AG09319 (cell line): ENCODE measurements at regions not wholly inside any gene's neighbourhood (a gene's known extent, or its start where the extent isn't known, plus 50 kb on each side); places are given as distances from the start of the nearest gene placed in this dataset.

Experiments used
- DNase-seq: peaks from one replicate; pipeline ENCODE4 v3.0.0-alpha.2; 2010; ENCODE audit warnings: low read depth; ENCODE audit errors: extremely low read depth
- TF ChIP-seq, protein P1 (sequence below): IDR thresholded peaks from 2 replicates; pipeline ENCODE4 v1.5.1; 2011; ENCODE audit warnings: low read depth, mild to moderate bottlenecking, inconsistent platforms, low read length, moderate library complexity

GRCh38 chr5:96079075-96079474 is 117.4 kb upstream of the ELL2 start:
- TF ChIP-seq, protein P1, sequence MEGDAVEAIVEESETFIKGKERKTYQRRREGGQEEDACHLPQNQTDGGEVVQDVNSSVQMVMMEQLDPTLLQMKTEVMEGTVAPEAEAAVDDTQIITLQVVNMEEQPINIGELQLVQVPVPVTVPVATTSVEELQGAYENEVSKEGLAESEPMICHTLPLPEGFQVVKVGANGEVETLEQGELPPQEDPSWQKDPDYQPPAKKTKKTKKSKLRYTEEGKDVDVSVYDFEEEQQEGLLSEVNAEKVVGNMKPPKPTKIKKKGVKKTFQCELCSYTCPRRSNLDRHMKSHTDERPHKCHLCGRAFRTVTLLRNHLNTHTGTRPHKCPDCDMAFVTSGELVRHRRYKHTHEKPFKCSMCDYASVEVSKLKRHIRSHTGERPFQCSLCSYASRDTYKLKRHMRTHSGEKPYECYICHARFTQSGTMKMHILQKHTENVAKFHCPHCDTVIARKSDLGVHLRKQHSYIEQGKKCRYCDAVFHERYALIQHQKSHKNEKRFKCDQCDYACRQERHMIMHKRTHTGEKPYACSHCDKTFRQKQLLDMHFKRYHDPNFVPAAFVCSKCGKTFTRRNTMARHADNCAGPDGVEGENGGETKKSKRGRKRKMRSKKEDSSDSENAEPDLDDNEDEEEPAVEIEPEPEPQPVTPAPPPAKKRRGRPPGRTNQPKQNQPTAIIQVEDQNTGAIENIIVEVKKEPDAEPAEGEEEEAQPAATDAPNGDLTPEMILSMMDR, result no peak
- DNase-seq, result peak; percentile 67

DNA sequence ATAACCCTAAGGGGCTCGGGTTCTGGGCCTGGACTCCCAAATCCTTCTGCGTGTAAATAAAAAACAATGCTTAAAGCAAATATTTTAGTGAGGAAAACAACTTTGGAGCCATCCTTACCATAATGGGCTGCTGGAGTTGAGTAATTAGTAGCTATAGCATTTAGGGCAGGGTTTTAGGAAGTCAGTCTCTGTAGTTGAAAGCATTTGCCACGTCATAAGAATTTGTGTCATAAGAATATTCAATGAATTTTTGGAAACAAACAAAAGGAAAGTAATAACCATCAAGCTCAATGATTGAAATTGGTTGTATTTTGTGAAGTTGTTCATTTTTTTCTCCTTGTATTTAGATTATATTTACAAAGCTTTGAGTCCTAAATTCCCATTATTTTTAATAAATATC is 114.8 kb upstream of the ELL2 start:
- no peak for DNase-seq
- TF ChIP-seq, protein P1, result no peak

DNA sequence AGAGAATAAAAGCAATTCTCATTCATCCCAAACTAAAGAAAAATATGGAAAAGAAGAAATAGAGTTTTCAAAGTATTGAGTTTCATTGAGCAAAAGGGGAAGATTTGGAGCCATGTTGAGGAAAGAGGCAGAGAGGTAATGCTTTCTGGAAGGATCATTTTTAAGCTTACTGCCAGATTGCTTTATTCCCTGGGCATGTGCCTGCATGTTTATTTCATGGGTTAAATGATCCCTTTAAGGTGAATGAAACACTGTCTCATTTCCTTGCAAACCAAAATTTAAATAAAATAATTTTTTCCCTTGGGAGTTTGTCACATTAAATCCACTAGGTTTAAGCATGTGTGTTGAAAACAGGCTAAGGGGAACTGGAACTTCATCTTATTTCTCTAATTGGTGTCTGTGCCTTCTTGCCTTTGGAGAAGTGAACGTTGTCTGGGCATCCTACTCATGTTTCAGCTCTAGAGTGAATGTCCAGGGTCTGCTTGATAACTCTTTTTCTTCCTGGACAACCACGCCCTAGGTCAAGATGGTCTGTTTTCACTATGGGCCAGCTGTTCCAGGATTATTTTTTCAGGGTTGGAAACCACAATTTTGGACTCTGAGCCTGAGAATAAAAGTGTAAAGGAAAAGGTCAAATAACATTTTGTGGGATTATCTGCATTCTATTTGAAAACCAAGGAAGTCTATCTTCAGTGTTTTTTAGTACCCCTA is 114.1 kb upstream of the ELL2 start:
- DNase-seq, result no peak
- TF ChIP-seq, protein P1, result no peak

DNA sequence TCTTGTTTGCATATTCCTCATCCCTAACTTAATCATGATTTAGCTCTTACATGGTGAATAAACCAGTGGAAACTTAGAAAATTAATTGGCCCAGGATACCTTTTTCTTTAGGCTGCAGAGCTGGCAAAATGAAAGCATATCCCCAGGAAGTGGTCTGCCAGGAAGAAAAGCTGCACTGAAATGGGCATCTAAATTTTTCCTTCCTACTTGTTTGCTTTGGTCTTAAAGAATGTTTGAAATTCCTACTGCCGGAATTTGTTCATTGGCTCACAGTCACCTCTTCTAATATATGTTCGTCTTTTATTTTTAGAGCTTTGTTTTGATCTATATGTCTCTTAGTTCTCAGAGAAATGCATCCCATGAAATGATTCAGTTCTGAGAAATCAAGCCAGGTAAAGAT is 113.2 kb upstream of the ELL2 start:
- no peak for DNase-seq
- TF ChIP-seq, protein P1, result no peak

GRCh38 chr5:96074460-96074859 is 112.8 kb upstream of the ELL2 start:
- TF ChIP-seq, protein P1, result no peak
- no peak for DNase-seq

- DNase-seq, result no peak
- TF ChIP-seq, protein P1, result no peak
Measured at GRCh38 chr5:96072791-96073165, 111.1 kb upstream of the ELL2 start.

GRCh38 chr5:96072138-96072790 is 110.6 kb upstream of the ELL2 start:
- TF ChIP-seq, protein P1, result no peak
- DNase-seq, result no peak
